Bone marrow (tissue), 2 donors: ENCODE measurements at regions not wholly inside any gene's neighbourhood (a gene's known extent, or its start where the extent isn't known, plus 50 kb on each side); places are given as distances from the start of the nearest gene placed in this dataset.

Experiments
- DNase-seq, 2 donors: peaks; one replicate each; lab custom pipeline; 2025; lab: John Stamatoyannopoulos, UW

DNA sequence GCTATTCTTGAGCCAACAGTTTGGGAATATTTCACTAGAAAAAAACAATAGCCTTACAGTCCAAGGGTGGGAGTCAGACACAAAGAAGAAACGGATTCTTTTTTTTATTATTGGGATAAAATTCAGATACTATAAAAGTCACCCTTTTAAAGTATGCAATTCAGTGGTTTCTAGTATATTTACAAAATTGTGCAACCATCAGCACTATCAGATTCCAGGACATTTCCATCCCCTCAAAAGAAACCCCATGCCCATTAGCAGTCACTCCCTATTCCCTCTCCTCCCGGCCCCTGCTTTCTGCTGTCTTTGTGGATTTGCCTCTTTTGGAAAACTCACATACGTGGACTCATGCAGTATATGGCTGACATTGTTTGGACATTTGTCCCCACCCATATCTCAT lies 134.4 kb downstream of the C16orf95 start:
- no peak for DNase-seq

DNA sequence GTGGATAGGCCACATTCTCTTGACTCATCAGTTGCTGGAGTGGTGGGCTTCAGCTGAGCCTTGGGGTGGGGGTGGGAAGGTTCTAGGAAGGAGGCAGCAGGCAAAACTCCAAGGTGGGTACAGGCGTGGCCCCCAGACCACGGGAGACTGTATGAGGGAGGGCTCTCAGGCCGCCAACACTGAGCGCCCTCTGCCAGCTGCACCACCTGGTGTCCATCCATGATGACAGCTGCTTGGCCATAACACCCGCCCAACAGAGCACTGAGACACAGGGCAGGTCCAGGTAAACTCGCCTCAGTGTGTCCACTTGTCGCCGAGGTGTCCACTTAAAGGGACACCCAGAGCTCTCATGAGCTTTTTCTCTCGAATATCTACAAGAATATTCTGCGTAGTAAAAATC lies 133.5 kb downstream of the C16orf95 start:
- DNase-seq = no peak

DNA sequence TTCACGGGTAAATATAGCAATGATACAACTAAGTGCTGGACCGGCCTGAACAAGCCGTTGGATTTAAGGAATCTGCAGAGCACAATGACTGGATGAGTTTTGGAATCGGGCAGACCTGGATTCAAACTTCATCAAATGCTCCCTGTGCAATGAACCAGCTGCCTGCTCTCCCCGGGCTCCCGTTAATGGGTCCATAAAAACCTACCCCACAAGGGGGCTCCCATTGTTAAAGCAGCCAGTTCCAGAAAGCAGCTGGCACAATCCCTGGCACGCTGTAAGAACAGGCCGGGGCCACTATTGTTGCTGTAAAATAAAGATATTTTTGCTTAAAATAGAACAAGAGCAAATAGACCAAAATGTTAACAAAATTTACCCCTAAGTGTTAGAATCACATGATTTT lies 131.9 kb downstream of the C16orf95 start:
- no peak for DNase-seq

DNA sequence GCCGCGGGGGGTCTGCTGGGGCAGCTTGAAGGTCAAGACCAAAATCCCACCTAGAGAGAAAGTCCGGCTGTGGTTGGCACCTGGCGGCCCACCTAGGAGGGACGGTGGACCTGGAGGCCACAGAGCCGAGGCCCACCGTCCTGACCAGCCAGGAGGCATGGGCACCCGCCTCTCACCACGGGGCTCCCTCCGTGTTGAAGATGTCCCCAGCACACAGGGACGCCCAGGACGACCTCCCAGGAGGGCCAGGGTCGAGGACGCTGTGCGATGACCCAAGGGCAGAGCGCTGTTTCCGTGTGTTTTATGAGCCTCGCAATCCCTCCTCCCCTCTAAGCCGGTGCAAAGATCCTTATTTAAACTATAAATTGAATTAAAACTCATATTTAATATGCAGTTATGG lies 131.2 kb downstream of the C16orf95 start:
- no peak for DNase-seq

DNA sequence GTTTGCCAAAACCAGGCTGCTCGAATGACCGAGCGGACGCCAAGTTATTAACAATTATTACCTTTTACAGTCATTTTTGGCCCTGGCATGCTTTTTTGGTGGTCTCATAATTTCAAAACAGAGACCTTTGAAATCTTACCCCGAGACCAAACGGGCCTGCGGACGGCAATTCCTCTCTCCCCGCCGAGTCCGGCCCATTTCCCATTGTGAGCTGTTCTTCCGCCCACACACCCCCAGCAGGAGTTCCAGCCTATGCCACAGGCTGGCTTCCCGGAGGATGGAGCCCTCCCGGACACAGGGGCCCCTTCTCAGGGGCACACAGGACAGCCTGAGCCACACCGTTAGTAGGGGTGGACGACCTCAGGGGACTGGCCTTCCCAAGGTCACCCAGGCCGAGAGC lies 130.7 kb downstream of the C16orf95 start:
- no peak for DNase-seq

DNA sequence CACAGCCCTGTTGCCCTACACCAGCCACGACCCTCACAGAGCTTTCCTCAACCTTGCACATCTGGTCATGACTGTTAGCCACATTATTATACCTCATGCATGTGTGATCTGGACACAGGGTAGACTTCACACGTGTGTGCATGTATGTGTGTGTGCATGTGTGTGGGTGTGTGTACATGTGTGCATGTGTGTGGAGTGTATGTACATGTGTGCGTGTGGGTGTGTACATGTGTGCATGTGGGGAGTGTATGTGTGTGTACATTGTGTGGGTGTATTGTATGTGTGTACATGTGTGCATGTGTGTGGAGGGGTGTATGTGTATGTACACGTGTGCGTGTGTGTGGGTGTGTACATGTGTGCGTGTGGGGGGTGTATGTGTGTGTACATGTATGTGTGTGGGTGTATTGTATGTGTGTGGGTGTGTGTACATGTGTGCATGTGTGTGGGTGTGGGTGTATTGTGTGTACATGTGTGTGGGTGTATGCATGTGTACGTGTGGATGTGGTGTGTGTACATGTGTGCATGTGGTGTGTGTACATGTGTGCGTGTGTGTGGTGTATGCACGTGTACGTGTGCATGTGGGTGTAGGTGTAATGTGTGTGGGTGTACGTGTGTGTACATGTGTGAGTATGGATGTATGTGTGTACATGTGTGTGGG lies 130.2 kb downstream of the C16orf95 start:
- no peak for DNase-seq

DNA sequence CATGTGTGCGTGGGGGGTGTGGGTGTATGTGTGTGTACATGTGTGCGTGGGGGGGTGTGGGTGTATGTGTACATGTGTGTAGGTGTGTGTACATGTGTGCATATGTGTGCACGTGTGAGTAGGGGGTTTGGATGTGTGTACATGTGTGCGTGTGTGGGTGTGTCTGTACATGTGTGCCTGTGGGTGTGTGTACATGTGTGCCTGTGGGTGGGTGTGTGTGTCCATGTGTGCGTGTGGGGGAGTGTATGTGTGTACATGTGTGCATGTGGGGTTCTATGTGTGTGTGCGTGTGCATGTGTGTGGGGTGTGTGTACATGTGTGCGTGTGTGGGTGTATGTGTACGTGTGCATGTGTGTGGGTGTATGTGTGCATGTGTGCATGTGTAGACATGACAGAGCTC lies 129.1 kb downstream of the C16orf95 start:
- no peak for DNase-seq

DNA sequence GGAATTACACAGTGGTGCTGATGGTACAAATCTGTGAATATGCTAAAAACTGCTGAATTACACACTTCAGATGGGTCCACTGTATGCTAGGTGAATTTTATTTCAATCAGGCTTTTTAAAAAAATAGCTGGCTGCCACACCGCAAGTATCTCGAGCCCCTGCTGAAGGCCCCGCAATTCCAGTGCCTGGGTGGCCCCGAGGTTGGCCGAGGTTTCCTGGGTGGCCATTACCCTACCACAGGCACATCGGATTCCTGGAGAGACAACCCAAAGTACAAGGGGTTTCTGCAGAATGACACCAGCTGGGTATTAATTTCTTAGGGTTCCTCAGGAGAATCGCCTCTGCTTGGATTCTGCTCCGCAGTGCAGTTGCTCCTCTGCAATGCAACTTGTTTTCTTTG lies 127.8 kb downstream of the C16orf95 start:
- no peak for DNase-seq

DNA sequence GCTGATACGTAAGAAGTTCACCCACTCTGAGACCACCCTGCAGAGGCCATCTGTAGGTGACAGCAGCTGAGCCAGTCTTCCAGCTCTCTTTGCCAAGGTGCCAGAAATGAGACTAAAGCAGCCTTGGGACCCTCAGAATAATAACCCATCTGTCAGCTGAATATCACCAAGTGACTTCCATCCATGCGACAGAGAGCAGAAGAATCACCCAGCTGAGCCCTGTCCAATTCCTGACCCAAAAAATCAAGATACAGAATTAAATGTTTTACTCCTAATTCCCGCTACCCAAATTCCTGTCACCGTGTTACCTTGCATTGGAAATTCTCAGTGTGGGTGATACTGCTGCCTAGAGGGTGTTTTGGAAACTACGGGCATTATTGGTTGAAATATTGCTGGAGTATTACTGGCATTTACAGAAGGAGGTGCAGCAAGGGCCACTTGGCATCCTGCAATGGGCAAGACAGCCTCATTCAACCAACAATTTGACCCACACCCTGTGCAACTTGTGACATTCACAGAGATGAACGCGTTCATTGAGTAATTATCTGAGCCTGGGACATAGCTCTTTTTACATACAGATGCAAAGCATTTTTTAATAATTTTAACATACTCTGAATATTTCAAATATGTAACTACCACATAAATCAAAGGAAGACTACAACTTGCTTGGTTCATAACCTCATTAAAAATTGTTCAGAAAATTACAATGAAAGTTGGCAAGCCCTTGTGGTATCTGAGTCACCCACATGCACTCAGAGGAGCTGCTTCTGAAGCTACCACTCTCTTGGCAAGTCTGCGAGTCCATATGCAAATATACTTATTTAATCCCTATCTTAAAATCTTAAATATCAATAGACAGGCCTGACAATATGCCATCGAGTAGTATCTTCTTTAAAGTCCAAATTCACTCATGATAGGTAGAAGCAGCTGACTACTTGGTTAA lies 126.6 kb downstream of the C16orf95 start:
- no peak for DNase-seq

DNA sequence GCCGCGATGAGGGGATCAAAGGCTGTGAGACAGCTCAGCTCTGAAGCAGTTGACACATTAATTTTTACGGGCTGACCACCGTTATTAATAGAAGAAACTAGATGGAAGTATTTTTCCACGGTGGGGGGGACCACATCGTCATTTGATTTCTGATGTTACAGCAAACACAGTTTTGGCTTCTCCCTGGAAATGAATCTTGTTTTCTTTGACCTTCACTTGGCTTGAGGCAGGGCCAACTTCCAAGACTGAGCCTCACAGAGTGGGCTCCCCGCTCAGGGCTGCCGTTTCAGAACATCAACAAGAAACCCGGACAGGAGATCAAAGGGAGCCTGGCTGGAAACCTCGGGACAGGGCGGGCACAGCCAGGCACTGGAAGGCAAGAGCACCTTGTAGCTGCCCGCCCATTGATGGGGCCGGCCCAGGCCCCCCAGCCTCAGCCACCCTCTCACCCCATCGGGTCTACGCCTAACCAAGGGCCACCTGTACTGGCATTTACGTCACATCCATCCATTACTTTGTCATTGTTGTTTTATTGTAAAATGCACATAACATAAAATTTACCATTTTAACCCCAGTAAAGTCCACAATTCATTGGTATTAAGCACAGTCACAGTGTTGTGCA lies 124.6 kb downstream of the C16orf95 start:
- DNase-seq = no peak

DNA sequence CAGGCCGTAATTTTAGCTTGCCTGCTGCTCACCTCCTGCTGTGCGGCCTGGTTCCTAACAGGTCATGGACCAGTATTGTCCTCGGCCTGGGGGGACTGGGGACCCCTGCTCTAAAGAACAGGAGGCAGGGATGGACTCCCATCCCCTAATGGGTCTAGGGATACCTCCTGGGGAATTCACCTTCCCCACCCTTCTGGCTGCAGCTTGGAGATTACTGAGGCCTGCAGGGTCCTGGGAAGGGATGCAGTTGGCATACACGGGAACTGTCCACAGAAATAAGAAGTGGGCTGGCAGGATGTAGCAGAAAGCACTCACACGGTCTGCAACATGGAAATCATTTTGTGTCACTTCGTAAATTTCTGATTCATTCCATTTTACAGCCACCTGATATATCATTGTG lies 123.0 kb downstream of the C16orf95 start:
- DNase-seq = no peak

DNA sequence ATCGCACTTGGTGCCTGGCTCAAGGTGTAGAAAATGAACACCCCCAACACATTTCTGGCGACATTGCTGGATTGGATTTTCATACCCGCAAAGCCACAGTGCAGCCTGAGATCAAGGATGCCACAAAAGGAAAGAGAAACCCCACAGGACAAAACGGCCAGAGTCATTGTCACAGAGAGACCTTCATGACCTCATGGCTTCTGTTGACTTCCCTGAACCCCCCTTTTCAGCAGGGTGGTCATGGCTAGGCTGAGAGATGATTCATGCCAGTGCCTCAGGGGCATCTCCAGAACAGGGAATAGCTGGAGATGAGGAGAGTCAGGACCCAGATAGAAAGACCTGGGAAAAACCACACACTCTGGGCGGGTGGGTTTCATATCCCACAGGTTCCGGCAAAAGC lies 122.0 kb downstream of the C16orf95 start:
- DNase-seq = no peak

DNA sequence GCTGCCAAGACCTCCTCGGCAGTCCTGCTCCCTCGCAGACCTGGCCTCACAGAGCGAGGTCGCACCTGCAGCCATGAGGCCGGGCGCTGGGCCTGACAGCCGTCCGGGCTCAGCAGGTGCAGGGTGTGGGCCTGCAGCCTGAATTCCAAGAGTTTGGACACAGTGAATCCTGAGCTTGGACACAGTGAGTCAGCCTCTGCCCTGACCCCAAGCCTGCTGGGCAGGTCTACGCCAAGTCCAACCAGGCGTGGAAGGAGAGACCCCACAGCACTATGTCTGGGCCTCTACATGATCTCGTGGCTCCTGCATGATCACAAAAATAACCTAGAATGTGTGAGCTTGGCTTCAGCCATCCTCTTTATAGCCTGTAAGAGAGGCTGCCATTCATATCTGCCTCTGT lies 121.0 kb downstream of the C16orf95 start:
- no peak for DNase-seq

DNA sequence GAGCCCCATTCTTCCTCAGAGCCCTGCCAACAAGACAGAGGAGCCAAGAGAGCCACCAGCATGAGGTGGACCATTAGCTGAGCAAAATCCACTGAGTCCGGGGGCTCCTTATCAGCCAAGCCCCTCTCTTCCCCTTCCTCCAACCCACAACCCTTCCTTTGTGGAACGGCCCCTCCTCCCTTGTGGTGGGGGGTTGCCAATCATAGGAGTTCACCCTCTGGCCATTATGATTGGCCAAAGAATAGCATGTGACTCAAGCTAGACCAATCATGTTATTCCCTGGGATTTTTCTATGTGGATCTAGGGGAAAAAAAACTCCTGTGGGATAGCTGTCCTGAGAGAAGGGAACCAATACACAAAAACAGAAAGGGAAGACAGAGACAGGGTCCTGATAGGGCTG lies 120.5 kb downstream of the C16orf95 start:
- no peak for DNase-seq

DNA sequence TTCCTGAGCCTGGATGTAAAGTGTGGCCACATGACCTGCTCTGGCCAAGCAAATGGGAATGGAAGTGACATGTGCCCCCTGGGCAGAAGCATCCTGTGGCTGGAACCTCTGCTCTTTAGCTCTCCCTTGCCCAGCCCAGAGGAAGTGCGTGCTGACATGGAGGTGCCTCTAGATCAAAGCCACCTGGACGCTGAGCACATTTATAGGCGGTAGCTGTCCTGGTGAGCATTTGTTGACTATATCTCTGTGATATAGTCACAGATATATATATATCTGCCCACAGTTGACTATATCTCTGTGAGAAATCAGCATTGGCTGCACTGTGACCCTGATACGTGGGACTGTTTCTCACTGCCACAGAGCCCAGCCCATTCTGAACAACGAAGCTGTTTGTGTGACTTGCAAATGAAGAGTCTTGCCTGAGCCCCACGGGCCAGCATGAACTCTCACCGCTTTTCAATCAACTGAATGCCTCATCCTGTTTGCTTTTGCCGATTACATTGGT lies 118.8 kb downstream of the C16orf95 start:
- DNase-seq = no peak

DNA sequence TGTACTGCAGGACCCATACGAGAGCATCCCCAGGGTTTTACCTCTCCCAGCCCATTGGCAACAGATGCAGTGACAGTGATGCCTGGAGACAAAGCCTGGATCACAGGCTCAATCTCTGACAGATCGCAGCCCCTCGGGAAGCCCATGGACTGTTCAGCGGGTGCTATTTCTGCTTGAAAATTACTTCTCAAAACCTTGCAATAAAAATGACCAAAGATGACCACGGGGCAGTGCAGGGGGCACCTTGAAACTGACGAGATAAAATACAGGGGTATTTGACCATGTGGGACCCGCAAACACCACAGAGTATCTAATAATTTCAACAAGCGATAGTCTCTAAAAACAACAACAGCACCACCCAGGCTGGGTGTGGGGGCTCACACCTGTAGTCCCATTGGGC lies 118.3 kb downstream of the C16orf95 start:
- no peak for DNase-seq

DNA sequence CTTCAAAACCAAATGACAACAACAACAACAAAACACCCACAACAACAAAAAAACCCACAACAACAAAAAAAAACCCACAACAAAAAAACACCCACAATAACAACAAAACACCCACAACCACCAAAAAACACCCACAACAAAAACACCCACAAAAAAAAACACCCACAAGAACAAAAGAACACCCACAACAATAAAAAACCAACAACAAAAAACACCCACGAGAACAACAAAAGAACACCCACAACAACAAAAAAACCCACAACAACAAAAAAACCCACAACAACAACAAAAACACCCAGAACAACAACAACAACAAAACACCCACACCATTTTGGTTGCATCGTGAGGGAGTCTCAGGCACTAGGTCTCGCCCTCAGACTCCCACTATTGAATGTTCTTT lies 117.8 kb downstream of the C16orf95 start:
- no peak for DNase-seq

DNA sequence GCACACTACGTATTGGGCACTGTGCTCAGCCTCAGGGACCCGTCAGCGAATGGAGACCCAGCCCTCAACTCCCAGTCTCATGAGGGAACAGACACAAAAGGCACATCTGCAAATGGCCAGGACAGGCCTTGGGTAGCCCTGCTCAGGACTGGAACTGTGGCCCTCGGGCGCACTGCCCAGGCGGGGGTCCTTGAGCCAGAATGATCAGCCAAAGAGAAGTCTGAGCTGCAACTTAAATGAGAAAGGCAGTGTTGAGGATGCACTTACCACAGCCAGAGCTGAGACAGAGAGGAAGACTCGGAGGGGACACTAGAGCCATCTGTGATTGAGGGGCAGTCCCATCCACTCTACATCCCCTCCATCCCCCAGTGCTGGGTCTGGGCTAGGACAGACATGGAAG lies 117.3 kb downstream of the C16orf95 start:
- DNase-seq = no peak

DNA sequence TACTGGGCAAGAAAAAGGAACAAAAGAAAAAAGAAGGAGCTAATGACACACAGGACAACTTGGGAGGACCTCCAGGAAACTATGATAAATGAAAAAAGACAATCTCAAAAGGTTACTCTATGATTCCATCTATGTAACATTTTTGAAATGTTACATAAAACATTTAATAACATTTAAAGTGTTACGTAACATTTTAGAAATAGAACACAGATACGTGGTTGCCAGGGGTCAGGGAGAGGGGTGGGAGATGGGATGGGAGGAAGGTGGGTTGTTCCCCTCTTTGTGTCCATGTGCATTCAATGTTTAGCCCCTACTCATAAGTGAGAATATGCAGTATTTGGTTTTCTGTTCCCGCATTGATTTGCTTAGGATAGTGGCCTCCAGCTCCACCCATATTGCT lies 116.6 kb downstream of the C16orf95 start:
- DNase-seq = no peak

DNA sequence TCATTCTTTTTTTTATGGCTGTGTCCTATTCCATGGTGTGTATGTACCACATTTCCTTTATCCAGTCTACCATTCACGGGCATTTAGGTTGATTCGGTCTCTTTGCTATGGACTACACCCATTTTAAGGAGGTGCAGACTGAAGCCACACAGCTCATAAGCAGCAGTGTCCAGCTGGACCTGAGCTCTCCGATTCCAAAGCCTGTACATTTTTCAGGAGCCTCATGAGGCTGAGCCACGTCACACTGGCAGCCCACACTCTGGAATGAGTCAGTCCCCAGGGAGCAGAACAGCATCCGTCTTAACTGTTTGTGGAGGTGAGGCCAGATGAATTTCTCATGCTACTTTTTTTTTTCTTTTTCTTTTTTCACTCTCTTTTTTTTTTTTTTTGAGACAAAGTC lies 116.1 kb downstream of the C16orf95 start:
- DNase-seq = no peak

DNA sequence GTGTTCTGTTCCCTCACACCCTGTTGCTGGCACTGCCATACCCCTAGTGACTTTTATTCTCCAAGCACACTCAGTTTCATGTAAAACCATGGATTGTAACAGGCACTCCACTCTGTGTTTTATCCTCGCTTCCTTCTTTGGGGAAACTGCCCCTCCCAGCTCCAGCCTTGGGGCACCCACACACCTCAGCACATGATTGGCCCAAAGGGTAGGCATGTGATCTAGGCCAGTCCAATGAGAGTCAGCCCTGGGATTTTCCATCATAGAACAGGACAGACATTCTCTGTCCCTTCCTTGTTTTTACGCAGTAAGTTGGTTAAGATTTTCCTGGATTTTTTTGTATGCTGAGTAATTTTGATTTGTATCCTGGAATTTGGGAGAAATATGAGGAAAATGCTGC lies 115.4 kb downstream of the C16orf95 start:
- DNase-seq = no peak

DNA sequence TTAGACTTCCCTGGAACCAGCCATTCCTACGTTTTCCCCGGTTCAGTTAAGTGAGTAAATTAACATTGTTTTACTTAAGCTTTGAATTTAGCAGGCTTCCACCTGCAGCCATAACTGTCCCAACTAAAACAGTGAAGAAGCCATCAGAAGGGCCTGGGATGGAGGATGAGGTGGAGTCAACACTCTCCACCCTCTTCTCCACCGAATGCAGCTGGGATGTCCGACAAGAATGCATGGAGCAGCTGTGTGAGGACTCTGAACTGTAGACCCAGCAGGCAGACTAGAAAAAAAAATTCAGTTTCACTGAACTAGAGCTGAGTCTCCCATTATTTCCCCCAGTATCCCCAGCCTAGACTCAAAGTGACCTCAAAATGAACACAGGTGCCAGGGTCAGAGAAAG lies 114.8 kb downstream of the C16orf95 start:
- DNase-seq = no peak
